GM21381 (cell line): ENCODE measurements at regions not wholly inside any gene's neighbourhood (a gene's known extent, or its start where the extent isn't known, plus 50 kb on each side); places are given as distances from the start of the nearest gene placed in this dataset.
"Not testable (repeated sequence)": the region's sequence is repeated elsewhere in the genome, so short reads cannot be mapped to it uniquely, and the experiment has no call there.

Experiments
- ATAC-seq: cut with Tn5 transposase; IDR thresholded peaks from one replicate; pipeline ENCODE4 v1.9.1; 2021; ENCODE audit warnings: mild to moderate bottlenecking, moderate library complexity; ENCODE audit not compliant: unreplicated experiment

GRCh38 chrX:115966920-115967319 is 203.6 kb upstream of the AGTR2 start:
- ATAC-seq: no peak

DNA sequence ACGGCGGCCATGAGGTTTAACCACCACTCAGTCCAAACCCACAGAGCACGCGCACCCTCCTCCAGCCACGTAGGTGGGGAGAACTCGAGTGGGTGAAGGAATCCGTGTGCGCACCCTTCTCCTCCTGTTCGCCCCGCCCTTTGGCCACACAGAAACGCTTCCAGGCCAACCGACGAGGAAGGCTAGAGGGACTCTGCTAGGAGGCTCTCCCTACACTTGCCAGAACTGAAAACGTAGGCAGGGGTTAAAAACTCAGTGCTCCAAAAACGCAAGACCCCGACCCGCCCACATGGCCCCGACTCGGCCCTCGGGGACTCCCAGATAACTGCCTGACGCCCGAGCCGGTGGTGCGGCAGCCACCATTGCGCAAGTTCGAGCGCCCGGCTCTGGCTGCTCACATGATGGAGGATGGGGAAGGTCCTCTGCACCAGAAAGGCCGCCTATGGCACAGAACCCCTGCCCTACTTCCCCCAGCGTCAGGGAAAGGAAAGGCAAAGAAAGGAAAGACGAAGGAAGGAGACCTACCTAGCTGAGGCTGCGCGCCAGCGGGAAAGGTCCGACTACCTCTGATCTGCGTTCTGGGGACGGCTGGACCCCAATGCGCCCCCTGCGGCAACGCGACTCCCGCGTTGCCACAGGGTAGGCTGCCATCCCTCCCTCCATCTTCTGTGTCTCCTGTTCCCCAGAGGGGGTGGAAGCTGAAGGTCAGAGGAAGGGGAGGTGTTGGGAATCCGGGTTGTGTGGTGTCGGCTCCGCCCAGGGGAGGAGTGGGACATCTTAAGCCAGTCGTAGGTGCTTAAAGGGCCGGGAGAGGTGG is 201.9 kb upstream of the AGTR2 start:
- ATAC-seq: peak; percentile 63

DNA sequence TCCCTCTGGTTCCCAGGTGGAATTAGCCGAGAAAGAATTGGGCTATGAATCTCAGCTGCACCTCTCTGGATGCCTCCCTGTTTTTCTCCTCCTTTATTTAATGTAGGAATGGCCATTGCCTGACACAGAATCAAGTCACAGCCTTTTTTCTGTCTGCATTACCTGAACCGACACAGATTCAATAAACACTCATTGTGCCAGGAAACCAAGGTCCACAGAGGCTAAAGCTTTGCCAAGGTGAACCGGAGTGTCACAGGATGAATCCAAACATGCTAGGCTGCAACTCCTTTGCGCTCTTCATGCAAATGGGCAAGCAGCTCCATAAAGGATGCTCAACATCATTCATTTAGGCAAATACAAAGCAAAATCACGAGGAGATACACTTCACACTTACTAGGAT is 199.8 kb upstream of the AGTR2 start:
- ATAC-seq: no peak

DNA sequence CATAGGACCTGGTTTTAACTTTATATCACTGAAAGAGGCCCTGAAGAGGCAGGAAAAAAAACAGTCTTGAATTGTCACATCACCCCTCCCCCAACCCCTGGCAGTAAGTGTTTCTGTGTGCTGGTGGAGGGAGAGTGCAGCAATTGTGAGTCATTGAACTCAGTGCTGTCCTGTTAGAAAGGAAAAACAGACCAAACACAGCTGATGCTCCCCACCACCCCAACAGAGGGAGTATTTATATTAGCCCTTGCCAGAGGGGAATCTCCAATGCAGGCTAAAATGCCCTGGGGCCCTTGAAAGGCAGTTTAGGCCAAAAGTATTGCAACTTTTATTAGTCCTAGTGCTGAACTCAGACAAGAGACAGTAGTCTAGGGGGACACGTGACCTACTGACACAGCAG is 197.8 kb upstream of the AGTR2 start:
- no peak for ATAC-seq

GRCh38 chrX:115978068-115978467 is 192.5 kb upstream of the AGTR2 start:
- ATAC-seq: no peak

GRCh38 chrX:115983148-115983547 is 187.4 kb upstream of the AGTR2 start:
- not testable (repeated sequence) for ATAC-seq

DNA sequence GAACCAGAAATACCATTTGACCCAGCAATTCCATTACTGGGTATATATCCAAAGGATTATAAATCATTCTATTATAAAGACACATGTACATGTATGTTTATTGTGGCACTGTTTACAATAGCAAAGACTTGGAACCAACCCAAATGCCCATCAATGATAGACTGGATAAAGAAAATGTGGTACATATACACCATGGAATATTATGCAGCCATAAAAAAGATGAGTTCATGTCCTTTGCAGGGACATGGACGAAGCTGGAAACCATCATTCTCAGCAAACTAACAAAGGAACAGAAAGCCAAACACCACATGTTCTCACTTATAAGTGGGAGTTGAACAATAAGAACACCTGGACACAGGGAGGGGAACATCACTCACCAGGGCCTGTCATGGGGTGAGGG is 183.1 kb upstream of the AGTR2 start:
- ATAC-seq: not testable (repeated sequence)

GRCh38 chrX:115988825-115989224 is 181.7 kb upstream of the AGTR2 start:
- ATAC-seq: no peak

GRCh38 chrX:115989686-115990085 is 180.9 kb upstream of the AGTR2 start:
- ATAC-seq: no peak

DNA sequence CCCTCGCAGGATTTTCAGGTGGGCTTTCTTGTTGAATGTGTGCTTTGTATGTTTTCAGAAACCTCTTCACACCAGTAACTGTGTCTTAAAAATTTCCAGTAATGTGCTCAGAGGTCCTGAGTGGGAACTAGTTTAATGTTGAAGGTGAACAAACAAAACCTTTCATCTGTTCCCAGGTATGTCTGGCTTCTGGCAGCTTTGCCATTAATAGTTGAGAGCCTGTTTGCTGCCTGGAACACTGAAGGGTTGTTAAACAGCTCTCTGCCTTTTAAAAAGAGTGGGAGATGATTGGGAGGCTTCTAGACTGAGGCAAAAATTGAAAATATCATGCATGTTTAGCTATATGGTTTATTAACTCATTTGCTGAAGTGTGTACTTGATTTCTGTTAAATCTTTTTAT is 161.2 kb upstream of the AGTR2 start:
- ATAC-seq: no peak

DNA sequence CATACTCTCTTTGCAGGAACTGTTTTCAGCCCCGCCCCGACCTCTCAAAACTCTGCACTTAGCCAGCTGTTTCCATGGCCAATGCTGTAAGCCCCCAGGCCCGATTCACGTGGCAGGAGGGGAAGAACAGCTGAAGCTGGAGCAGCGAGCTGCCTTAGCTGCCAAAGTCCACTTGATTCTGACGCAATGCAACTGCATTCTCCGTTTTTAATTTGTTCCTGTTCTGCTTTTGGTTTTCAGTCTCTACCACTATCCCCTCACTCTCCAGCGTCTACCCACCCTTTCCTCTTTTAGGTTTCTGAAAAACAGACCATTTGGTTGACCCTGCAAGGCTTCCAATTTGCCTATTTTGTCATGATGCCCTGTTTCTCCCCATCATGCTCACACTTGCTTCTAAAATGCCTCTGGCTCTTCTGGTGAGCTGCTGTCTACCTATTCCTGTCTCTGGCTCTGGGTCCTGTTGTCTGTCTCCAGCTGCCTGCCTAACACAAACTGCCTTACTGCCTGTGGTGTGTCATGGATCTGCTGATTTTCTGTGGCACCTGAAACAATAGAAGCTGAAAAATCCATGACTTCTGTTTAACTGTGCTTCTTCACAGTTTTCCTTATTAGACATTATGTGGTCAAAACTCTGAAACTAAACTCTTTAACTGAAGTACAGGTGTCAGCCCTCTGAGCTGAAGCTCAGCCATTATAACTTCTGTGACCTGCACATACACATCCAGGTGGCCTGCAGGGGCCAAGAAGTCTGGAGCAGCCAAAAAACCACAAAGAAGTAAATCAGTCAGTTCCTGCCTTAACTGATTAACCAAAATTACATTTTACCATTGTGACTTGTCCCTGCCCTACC is 160.5 kb upstream of the AGTR2 start:
- peak; percentile 78 for ATAC-seq

DNA sequence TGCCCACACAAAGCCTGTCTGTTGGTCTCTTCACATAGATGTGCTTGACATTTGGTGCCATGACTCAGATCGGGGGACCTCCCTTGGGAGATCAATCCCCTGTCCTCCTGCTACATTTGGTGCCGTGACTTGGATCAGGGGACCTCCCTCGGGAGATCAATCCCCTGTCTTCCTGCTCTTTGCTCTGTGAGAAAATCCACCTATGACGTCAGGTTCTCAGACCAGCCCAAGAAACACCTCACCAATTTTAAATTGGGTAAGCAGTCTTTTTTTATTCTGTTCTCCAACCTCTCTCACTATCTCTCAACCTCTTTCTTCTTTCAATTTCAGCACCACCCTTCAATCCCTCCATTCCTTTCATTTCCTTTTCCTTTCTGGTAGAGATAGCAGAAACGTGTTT is 159.6 kb upstream of the AGTR2 start:
- ATAC-seq: no peak

- ATAC-seq: no peak
Observed at GRCh38 chrX:116031331-116031730, 139.2 kb upstream of the AGTR2 start.
